Activated naive CD8-positive, alpha-beta T cell treated with anti-CD3 and anti-CD28 coated beads for 36 hours (primary cell): ENCODE measurements at regions not wholly inside any gene's neighbourhood (a gene's known extent, or its start where the extent isn't known, plus 50 kb on each side); places are given as distances from the start of the nearest gene placed in this dataset.

ENCODE experiments used
- DNase-seq: peaks from one replicate; pipeline ENCODE4 v3.0.0; 2021
- H3K27ac Mint-ChIP-seq: one replicate; pipeline ENCODE4 v1.8.0; 2022; ENCODE audit warnings: mild to moderate bottlenecking, moderate library complexity, mixed read lengths
- H3K27me3 Mint-ChIP-seq: one replicate; pipeline ENCODE4 v1.8.0; 2022; ENCODE audit warnings: mild to moderate bottlenecking, mixed read lengths
- H3K36me3 Mint-ChIP-seq: one replicate; pipeline ENCODE4 v1.8.0; 2021; ENCODE audit warnings: mild to moderate bottlenecking, mixed read lengths
- H3K4me1 Mint-ChIP-seq: one replicate; pipeline ENCODE4 v1.8.0; 2021; ENCODE audit warnings: mixed read lengths
- H3K4me3 Mint-ChIP-seq: one replicate; pipeline ENCODE4 v1.8.0; 2022; ENCODE audit warnings: mild to moderate bottlenecking, moderate library complexity, mixed read lengths
- H3K9me3 Mint-ChIP-seq: one replicate; pipeline ENCODE4 v1.8.0; 2022; ENCODE audit warnings: mixed read lengths

- no peak overlapping the region for H3K4me3 Mint-ChIP-seq
- DNase-seq, result no peak
- no peak overlapping the region for H3K27ac Mint-ChIP-seq
- no peaks in the 10 kb centered on the region for H3K36me3 Mint-ChIP-seq
- H3K4me1 Mint-ChIP-seq, result no peaks in the 10 kb centered on the region
- no peaks in the 10 kb centered on the region for H3K27me3 Mint-ChIP-seq
- H3K9me3 Mint-ChIP-seq, result no peaks in the 10 kb centered on the region
These were observed 318.2 kb upstream of the CAMK1G start for GRCh38 chr1:209265301-209265700.

DNA sequence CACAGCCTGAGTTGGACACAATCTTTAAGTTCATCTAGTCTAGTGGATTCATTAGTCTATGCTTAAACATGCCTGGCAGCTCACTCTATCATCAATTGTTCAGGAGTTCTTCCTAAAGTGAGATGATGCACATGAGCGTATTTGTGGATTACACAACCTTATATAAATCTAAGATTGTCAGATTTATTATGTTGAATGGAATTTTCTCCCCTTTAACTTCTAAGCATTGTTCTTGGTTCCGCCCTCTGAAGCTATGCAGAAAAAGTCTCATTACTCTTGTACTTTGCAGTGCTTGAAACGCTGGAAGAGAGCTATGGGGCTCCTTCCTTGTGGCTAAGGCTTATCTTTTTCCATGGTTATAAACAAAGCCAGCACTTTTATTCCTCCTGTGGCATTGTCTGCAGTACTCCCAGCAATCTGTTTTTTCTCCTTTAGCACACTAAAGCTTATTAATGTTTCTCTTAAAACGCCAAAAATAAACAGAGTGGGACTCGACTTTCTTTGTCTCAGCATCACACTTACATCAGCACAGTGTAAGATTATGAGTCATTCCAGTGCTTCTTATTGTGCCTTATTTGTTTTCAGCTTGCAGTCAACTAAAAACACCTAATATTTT, 316.8 kb upstream of the CAMK1G start:
- Mint-ChIP-seq H3K4me3 (no peak overlapping the region), H3K4me1 (no peaks in the 10 kb centered on the region), H3K27me3 (no peaks in the 10 kb centered on the region), H3K9me3 (no peaks in the 10 kb centered on the region), H3K27ac (no peak overlapping the region), H3K36me3 (no peaks in the 10 kb centered on the region)
- DNase-seq, result no peak

DNA sequence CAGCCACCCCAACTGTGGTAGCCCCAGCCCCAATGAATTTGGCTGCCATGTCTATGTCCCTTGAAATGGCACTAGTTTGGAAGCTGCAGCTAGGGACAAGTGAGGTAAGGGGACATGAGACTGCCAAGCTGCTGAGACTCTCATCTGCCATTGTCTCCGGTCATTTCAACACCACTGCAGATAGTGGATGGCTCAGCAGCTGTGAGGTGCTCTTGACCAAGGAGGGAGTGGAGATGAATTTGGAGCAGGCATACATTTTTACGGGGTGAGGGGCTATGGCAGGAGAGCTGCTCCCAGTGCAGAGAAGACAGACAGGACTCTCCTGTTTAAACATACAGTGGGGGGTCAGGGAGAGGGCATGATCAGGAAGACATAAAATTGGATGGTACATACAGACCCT, 315.5 kb upstream of the CAMK1G start:
- no peaks in the 10 kb centered on the region for H3K36me3 Mint-ChIP-seq
- no peaks in the 10 kb centered on the region for H3K27me3 Mint-ChIP-seq
- no peaks in the 10 kb centered on the region for H3K9me3 Mint-ChIP-seq
- no peak overlapping the region for H3K27ac Mint-ChIP-seq
- no peak overlapping the region for H3K4me3 Mint-ChIP-seq
- H3K4me1 Mint-ChIP-seq, result no peaks in the 10 kb centered on the region
- no peak for DNase-seq

DNA sequence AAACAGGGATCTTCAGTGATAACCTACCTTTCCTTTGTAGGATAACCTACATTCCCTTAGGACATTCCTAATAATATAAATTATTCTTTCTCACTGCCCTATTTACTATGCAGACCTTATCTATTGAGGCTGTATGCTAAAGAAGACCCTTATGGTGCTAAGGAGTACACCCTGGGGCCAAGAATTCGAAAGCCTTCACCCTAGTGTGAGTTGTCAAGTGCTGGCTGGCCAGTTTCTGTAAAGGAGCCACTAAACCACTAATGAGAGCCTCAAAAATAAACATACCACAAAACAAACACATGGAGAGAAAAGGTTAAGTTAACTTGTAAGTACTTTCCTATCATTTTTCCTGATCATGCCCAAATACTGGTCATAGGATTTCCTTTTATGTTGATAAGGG, 315.0 kb upstream of the CAMK1G start:
- no peaks in the 10 kb centered on the region for H3K36me3 Mint-ChIP-seq
- H3K27ac Mint-ChIP-seq, result no peak overlapping the region
- no peak overlapping the region for H3K4me3 Mint-ChIP-seq
- no peaks in the 10 kb centered on the region for H3K9me3 Mint-ChIP-seq
- peaks cover 4% of the 10 kb centered on the region for H3K27me3 Mint-ChIP-seq
- no peaks in the 10 kb centered on the region for H3K4me1 Mint-ChIP-seq
- DNase-seq, result no peak

- Mint-ChIP-seq H3K36me3 (no peaks in the 10 kb centered on the region), H3K27me3 (peaks cover 25% of the 10 kb centered on the region), H3K9me3 (no peaks in the 10 kb centered on the region), H3K27ac (no peak overlapping the region), H3K4me3 (no peak overlapping the region), H3K4me1 (no peaks in the 10 kb centered on the region)
- no peak for DNase-seq
These were observed 307.2 kb upstream of the CAMK1G start for GRCh38 chr1:209276321-209276720.

- H3K9me3 Mint-ChIP-seq, result no peaks in the 10 kb centered on the region
- no peak for DNase-seq
- H3K27me3 Mint-ChIP-seq, result peaks cover 25% of the 10 kb centered on the region
- H3K4me3 Mint-ChIP-seq, result no peak overlapping the region
- H3K4me1 Mint-ChIP-seq, result no peaks in the 10 kb centered on the region
- H3K27ac Mint-ChIP-seq, result no peak overlapping the region
- H3K36me3 Mint-ChIP-seq, result no peaks in the 10 kb centered on the region
These were observed 305.9 kb upstream of the CAMK1G start for GRCh38 chr1:209277662-209278061.

GRCh38 chr1:209291715-209292114, 291.8 kb upstream of the CAMK1G start:
- H3K4me1 Mint-ChIP-seq, result no peaks in the 10 kb centered on the region
- no peaks in the 10 kb centered on the region for H3K36me3 Mint-ChIP-seq
- DNase-seq, result no peak
- H3K4me3 Mint-ChIP-seq, result no peak overlapping the region
- no peaks in the 10 kb centered on the region for H3K9me3 Mint-ChIP-seq
- no peak overlapping the region for H3K27ac Mint-ChIP-seq
- peaks cover 18% of the 10 kb centered on the region for H3K27me3 Mint-ChIP-seq

DNA sequence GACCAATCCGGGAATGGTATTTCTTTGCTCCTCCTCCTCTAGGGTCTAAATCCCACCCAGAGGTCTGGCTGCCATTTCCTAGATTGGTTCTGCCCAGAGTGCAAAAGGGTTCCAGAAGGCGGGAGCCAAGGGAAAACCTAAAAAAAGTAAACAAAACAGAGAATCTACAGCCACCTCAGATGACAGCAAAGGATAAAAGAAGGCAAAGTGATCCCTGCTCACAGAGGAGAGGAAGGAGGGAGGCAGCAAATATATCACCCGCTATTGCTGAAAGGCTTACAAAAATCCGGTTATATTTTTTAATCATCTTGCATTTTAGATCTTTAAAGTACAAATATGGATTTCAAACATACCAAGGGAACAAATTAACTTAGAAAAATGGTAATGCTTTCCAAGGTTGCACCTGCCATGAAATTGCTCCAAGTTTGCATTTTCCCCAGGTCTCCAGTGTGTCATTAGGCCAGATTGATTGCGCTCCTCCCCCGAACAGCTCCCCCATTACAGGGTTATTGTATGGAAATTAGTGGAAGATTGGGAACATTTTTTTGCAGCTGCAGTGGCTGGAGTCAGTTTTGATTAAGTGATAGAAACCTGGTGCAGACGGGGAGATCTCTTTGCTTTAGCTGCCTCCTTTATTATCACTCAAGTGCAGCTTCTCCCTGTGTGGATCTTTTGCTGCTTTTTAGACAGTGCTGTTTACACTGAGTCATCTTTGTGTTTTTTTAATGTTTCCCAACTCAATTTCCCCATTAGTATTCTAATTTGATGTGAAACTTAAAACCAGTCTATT, 280.5 kb upstream of the CAMK1G start:
- H3K27me3 Mint-ChIP-seq, result peaks cover 4% of the 10 kb centered on the region
- H3K4me3 Mint-ChIP-seq, result no peak overlapping the region
- DNase-seq, result no peak
- H3K27ac Mint-ChIP-seq, result no peak overlapping the region
- H3K4me1 Mint-ChIP-seq, result no peaks in the 10 kb centered on the region
- no peaks in the 10 kb centered on the region for H3K36me3 Mint-ChIP-seq
- H3K9me3 Mint-ChIP-seq, result no peaks in the 10 kb centered on the region

DNA sequence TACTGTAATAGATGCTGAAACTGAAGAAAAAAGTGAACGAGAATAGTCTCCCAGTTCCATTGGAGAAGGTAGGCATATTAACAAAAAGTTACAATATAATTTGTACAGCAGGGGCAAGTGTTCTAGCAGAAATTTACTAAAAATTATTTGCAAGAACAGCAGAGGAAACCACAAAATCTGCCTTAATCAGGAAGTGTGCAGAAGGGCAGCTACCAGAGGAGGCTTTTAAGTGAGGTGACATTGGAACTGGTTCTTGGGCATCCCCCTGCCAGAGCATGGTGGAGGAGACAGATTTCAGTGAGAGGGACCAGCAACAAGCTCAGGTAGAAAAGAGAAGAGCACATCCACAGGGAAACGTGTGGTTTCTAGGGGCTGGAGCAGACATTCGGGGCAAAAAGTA, 279.3 kb upstream of the CAMK1G start:
- Mint-ChIP-seq H3K4me3 (no peak overlapping the region), H3K4me1 (no peaks in the 10 kb centered on the region), H3K36me3 (no peaks in the 10 kb centered on the region), H3K27ac (no peak overlapping the region), H3K27me3 (peaks cover 4% of the 10 kb centered on the region), H3K9me3 (no peaks in the 10 kb centered on the region)
- no peak for DNase-seq

- Mint-ChIP-seq H3K27ac (no peak overlapping the region), H3K4me3 (no peak overlapping the region), H3K4me1 (no peaks in the 10 kb centered on the region), H3K27me3 (peaks cover 4% of the 10 kb centered on the region), H3K9me3 (no peaks in the 10 kb centered on the region), H3K36me3 (no peaks in the 10 kb centered on the region)
- no peak for DNase-seq
These were observed 278.1 kb upstream of the CAMK1G start for GRCh38 chr1:209305221-209305954.

GRCh38 chr1:209307846-209308245, 275.7 kb upstream of the CAMK1G start:
- DNase-seq, result no peak
- no peaks in the 10 kb centered on the region for H3K4me1 Mint-ChIP-seq
- no peak overlapping the region for H3K4me3 Mint-ChIP-seq
- H3K27ac Mint-ChIP-seq, result no peak overlapping the region
- H3K9me3 Mint-ChIP-seq, result no peaks in the 10 kb centered on the region
- H3K27me3 Mint-ChIP-seq, result peaks cover 8% of the 10 kb centered on the region
- H3K36me3 Mint-ChIP-seq, result no peaks in the 10 kb centered on the region

- Mint-ChIP-seq H3K4me1 (no peaks in the 10 kb centered on the region), H3K27ac (no peak overlapping the region), H3K9me3 (no peaks in the 10 kb centered on the region), H3K4me3 (no peak overlapping the region), H3K36me3 (no peaks in the 10 kb centered on the region), H3K27me3 (peaks cover 8% of the 10 kb centered on the region)
- DNase-seq, result no peak
These were observed 274.3 kb upstream of the CAMK1G start for GRCh38 chr1:209309198-209309597.

DNA sequence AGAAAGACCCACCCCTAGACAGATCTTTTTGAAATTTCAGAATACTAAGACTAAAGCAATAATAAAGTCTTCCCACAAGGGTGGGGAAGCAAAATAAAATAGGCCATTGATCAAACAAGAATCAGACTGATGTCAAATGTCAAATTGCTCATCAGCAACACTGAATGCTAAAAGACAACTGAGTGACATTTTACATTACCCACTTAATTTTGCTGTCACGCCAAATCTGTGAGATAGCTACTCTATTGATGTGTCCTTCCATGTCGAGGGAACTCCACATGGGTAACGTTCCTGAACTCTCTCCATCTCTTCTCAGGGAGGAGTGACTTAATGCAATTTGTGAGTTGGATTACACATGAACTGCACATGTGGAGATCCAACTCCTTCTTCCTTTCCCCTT, 271.7 kb upstream of the CAMK1G start:
- H3K9me3 Mint-ChIP-seq, result no peaks in the 10 kb centered on the region

DNA sequence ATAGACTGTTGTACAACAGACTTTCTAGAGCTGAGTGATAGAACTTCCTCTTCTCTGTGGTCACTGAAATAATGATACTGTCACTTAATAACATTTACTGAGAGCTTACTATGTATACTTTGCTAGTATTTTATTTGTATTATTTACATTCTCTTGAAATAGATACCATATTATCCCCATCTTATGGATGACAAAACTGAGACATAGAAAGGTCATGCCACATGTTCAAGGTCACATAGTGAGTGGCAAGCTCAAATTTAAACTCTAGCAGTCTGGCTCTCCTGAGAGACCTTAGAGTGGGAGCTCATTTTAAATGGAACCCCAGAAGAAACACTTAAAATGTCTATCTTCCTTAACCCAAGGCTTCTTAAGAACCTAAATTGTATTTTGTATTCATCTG, 266.6 kb upstream of the CAMK1G start:
- Mint-ChIP-seq H3K4me1 (no peaks in the 10 kb centered on the region), H3K27ac (no peak overlapping the region), H3K36me3 (no peaks in the 10 kb centered on the region), H3K4me3 (no peak overlapping the region), H3K27me3 (peaks cover 3% of the 10 kb centered on the region), H3K9me3 (no peaks in the 10 kb centered on the region)
- no peak for DNase-seq

More for the DNA sequence above, 271.7 kb upstream of the CAMK1G start:
- Mint-ChIP-seq H3K36me3 (no peaks in the 10 kb centered on the region), H3K27me3 (peaks cover 5% of the 10 kb centered on the region), H3K4me1 (no peaks in the 10 kb centered on the region), H3K27ac (no peak overlapping the region), H3K4me3 (no peak overlapping the region)
- DNase-seq, result no peak

GRCh38 chr1:209318181-209319056, 265.1 kb upstream of the CAMK1G start:
- Mint-ChIP-seq H3K4me3 (no peak overlapping the region), H3K27me3 (peaks cover 3% of the 10 kb centered on the region), H3K4me1 (no peaks in the 10 kb centered on the region), H3K36me3 (no peaks in the 10 kb centered on the region), H3K9me3 (no peaks in the 10 kb centered on the region), H3K27ac (no peak overlapping the region)
- DNase-seq, result no peak
